HEK293 (cell line): ENCODE measurements at regions not wholly inside any gene's neighbourhood (a gene's known extent, or its start where the extent isn't known, plus 50 kb on each side); places are given as distances from the start of the nearest gene placed in this dataset.

ENCODE experiments used
- CTCF ChIA-PET: fragments of 350-600 bp; formaldehyde crosslinking; extraction: SDS; loops from one replicate; lab custom pipeline; 2021; ENCODE audit warnings: antibody characterized with exemption; lab: Yijun Ruan, JAX
- POLR2A ChIA-PET: fragments of 300-600 bp; formaldehyde crosslinking; extraction: SDS; loops from one replicate; lab custom pipeline; 2020; ENCODE audit warnings: antibody characterized with exemption, inconsistent platforms; lab: Yijun Ruan, JAX
- H3K27ac ChIP-seq: fragments of 200-500 bp; sonication (Bioruptor generic); 2 replicates; pipeline ENCODE4 v1.5.1; 2014; ENCODE audit warnings: low read depth, low read length, control low read depth, inconsistent platforms; ENCODE audit errors: extremely low read depth
- H3K36me3 ChIP-seq, 2 experiments: fragments of 200-500 bp in 1 of 2; sonication (Bioruptor generic) in 1 of 2; 1 replicate in 1 of 2; 2 replicates in 1 of 2; pipeline ENCODE4 v1.5.1; 2014 to 2017; ENCODE audit warnings: inconsistent platforms in 2 of 2, low read length in 2 of 2; ENCODE audit not compliant: control insufficient read depth in 2 of 2, insufficient read depth in 1 of 2
- H3K4me1 ChIP-seq: fragments of 200-500 bp; sonication (Bioruptor generic); 2 replicates; pipeline ENCODE4 v1.5.1; 2014; ENCODE audit warnings: mild to moderate bottlenecking, low read length, inconsistent platforms; ENCODE audit not compliant: control insufficient read depth, insufficient read depth
- H3K4me3 ChIP-seq: 2 replicates; pipeline ENCODE4 v1.5.1; 2011; ENCODE audit warnings: low read depth, mild to moderate bottlenecking, control low read depth, low read length, moderate library complexity
- H3K9me3 ChIP-seq: fragments of 200-500 bp; sonication (Bioruptor generic); 2 replicates; pipeline ENCODE4 v1.5.1; 2014; ENCODE audit warnings: low read depth, low read length, inconsistent platforms; ENCODE audit not compliant: control insufficient read depth, insufficient read depth
- BCL11A ChIP-seq: fragments of 450-650 bp; formaldehyde crosslinking; IDR thresholded peaks from 2 replicates; pipeline ENCODE4 v1.5.1; 2016; ENCODE audit warnings: low read depth, missing biosample characterization, missing genetic modification characterization
- BCL11B ChIP-seq: fragments of 450-650 bp; formaldehyde crosslinking; IDR thresholded peaks from 2 replicates; pipeline ENCODE4 v1.5.1; 2016; ENCODE audit warnings: low read depth, missing biosample characterization, missing genetic modification characterization
- MEIS1 ChIP-seq: sonication (generic); formaldehyde crosslinking; IDR thresholded peaks from 2 replicates; pipeline ENCODE4 v1.8.1; 2022; ENCODE audit warnings: missing genetic modification reagents, mild to moderate bottlenecking, borderline replicate concordance
- SETDB1 ChIP-seq: IDR thresholded peaks from one replicate; pipeline ENCODE4 v1.6.1; 2017; ENCODE audit warnings: mild to moderate bottlenecking, low read length, moderate library complexity, mixed read lengths; ENCODE audit not compliant: insufficient read length
- WT1 ChIP-seq: fragments of 450-650 bp; formaldehyde crosslinking; IDR thresholded peaks from 2 replicates; pipeline ENCODE4 v1.5.1; 2016; ENCODE audit warnings: missing biosample characterization, missing genetic modification characterization
- ZBTB17 ChIP-seq: fragments of 450-650 bp; formaldehyde crosslinking; IDR thresholded peaks from 2 replicates; pipeline ENCODE4 v1.5.1; 2016; ENCODE audit warnings: missing biosample characterization, missing genetic modification characterization
- ZBTB21 ChIP-seq: fragments of 450-650 bp; formaldehyde crosslinking; IDR thresholded peaks from 2 replicates; pipeline ENCODE4 v1.5.1; 2017; ENCODE audit warnings: missing biosample characterization, missing genetic modification characterization
- ZBTB49 ChIP-seq: fragments of 450-650 bp; formaldehyde crosslinking; IDR thresholded peaks from 2 replicates; pipeline ENCODE4 v1.5.1; 2016; ENCODE audit warnings: missing biosample characterization, missing genetic modification characterization, low read depth
- ZNF114 ChIP-seq: fragments of 450-650 bp; formaldehyde crosslinking; IDR thresholded peaks from 2 replicates; pipeline ENCODE4 v1.5.0; 2017; ENCODE audit warnings: missing biosample characterization, missing genetic modification characterization
- ZNF121 ChIP-seq: fragments of 450-650 bp; formaldehyde crosslinking; IDR thresholded peaks from 2 replicates; pipeline ENCODE4 v1.5.1; 2016; ENCODE audit warnings: missing biosample characterization, missing genetic modification characterization
- ZNF221 ChIP-seq: fragments of 450-650 bp; formaldehyde crosslinking; IDR thresholded peaks from 2 replicates; pipeline ENCODE4 v1.5.1; 2017; ENCODE audit warnings: missing biosample characterization, missing genetic modification characterization, borderline replicate concordance
- ZNF24 ChIP-seq: fragments of 450-650 bp; formaldehyde crosslinking; IDR thresholded peaks from 2 replicates; pipeline ENCODE4 v1.5.1; 2016; ENCODE audit warnings: missing biosample characterization, missing genetic modification characterization
- ZNF335 ChIP-seq: fragments of 450-650 bp; formaldehyde crosslinking; conservative IDR thresholded peaks from 2 replicates; pipeline ENCODE4 v1.5.1; 2016; ENCODE audit warnings: missing biosample characterization, missing genetic modification characterization
- ZNF521 ChIP-seq: fragments of 450-650 bp; formaldehyde crosslinking; IDR thresholded peaks from 2 replicates; pipeline ENCODE4 v1.5.1; 2017; ENCODE audit warnings: missing biosample characterization, mild to moderate bottlenecking, missing genetic modification characterization
- ZNF544 ChIP-seq: fragments of 450-650 bp; formaldehyde crosslinking; IDR thresholded peaks from 2 replicates; pipeline ENCODE4 v1.5.0; 2017; ENCODE audit warnings: missing biosample characterization, missing genetic modification characterization
- ZNF549 ChIP-seq: fragments of 450-650 bp; IDR thresholded peaks from 2 replicates; pipeline ENCODE4 v1.5.1; 2018; ENCODE audit warnings: missing biosample characterization, missing genetic modification characterization, mild to moderate bottlenecking, inconsistent platforms, moderate library complexity
- ZNF571 ChIP-seq: fragments of 450-650 bp; formaldehyde crosslinking; IDR thresholded peaks from 2 replicates; pipeline ENCODE4 v1.5.0; 2017; ENCODE audit warnings: missing biosample characterization, missing genetic modification characterization
- ZNF768 ChIP-seq: fragments of 450-650 bp; formaldehyde crosslinking; IDR thresholded peaks from 2 replicates; pipeline ENCODE4 v1.5.1; 2018; ENCODE audit warnings: missing biosample characterization, mild to moderate bottlenecking, missing genetic modification characterization
- TF ChIP-seq, protein P1 (sequence below): fragments of 450-650 bp; formaldehyde crosslinking; IDR thresholded peaks from 2 replicates; pipeline ENCODE4 v1.5.1; 2016; ENCODE audit warnings: missing biosample characterization, missing genetic modification characterization
- TF ChIP-seq, protein P2 (sequence below): fragments of 450-650 bp; formaldehyde crosslinking; IDR thresholded peaks from 2 replicates; pipeline ENCODE4 v1.5.1; 2016; ENCODE audit warnings: missing biosample characterization, missing genetic modification characterization

- POLR2A ChIA-PET, result no interaction called here
Measured at GRCh38 chr5:166786178-166786577, 1505.3 kb upstream of the WWC1 start.

GRCh38 chr5:166786889-166787288 lies 1504.6 kb upstream of the WWC1 start:
- no peaks in the 10 kb centered on the region for H3K4me1 ChIP-seq
- TF ChIP-seq WT1 (tag by site-specific recombination) (no peak), ZBTB17 (no peak), ZNF571 (tag by site-specific recombination) (no peak), BCL11A (tag by site-specific recombination) (no peak), ZBTB21 (tag by site-specific recombination) (no peak), ZNF335 (tag by site-specific recombination) (no peak), ZNF221 (tag by site-specific recombination) (no peak), MEIS1 (CRISPR knock-in tag) (no peak), ZNF114 (tag by site-specific recombination) (no peak), SETDB1 (no peak), ZNF544 (tag by site-specific recombination) (no peak), ZBTB49 (tag by site-specific recombination) (no peak), ZNF24 (tag by site-specific recombination) (no peak), ZNF768 (tag by site-specific recombination) (no peak), ZNF549 (tag by site-specific recombination) (no peak), BCL11B (tag by site-specific recombination) (no peak)
- TF ChIP-seq, all 188 proteins: peak for 0
- POLR2A ChIA-PET, result no interaction called here
- Histone ChIP-seq H3K27ac (no peak overlapping the region), H3K9me3 (no peaks in the 10 kb centered on the region), H3K4me3 (no peak overlapping the region), H3K36me3 (no peaks in the 10 kb centered on the region)
- CTCF ChIA-PET, result no interaction called here

More at GRCh38 chr5:166786178-166786577, 1505.3 kb upstream of the WWC1 start:
- H3K4me3 ChIP-seq, result no peak overlapping the region
- TF ChIP-seq, protein P1, sequence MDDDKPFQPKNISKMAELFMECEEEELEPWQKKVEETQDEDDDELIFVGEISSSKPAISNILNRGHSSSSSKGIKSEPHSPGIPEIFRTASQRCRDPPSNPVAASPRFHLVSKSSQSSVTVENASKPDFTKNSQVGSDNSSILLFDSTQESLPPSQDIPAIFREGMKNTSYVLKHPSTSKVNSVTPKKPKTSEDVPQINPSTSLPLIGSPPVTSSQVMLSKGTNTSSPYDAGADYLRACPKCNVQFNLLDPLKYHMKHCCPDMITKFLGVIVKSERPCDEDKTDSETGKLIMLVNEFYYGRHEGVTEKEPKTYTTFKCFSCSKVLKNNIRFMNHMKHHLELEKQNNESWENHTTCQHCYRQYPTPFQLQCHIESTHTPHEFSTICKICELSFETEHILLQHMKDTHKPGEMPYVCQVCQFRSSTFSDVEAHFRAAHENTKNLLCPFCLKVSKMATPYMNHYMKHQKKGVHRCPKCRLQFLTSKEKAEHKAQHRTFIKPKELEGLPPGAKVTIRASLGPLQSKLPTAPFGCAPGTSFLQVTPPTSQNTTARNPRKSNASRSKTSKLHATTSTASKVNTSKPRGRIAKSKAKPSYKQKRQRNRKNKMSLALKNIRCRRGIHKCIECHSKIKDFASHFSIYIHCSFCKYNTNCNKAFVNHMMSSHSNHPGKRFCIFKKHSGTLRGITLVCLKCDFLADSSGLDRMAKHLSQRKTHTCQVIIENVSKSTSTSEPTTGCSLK (tag by site-specific recombination), result no peak
- no peak for TF ChIP-seq ZNF121 (tag by site-specific recombination)
- TF ChIP-seq, protein P2, sequence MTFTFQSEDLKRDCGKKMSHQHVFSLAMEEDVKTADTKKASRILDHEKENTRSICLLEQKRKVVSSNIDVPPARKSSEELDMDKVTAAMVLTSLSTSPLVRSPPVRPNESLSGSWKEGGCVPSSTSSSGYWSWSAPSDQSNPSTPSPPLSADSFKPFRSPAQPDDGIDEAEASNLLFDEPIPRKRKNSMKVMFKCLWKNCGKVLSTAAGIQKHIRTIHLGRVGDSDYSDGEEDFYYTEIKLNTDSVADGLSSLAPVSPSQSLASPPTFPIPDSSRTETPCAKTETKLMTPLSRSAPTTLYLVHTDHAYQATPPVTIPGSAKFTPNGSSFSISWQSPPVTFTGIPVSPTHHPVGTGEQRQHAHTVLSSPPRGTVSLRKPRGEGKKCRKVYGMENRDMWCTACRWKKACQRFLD, result no peak
- no peak for TF ChIP-seq ZNF521
- no peak for TF ChIP-seq MEIS1 (CRISPR knock-in tag)
- H3K36me3 ChIP-seq, result no peaks in the 10 kb centered on the region
- no peak overlapping the region for H3K27ac ChIP-seq
- H3K9me3 ChIP-seq, result no peaks in the 10 kb centered on the region
- CTCF ChIA-PET, result no interaction called here
- H3K4me1 ChIP-seq, result no peaks in the 10 kb centered on the region
